ENCODE measurements at regions not wholly inside any gene's neighbourhood (a gene's known extent, or its start where the extent isn't known, plus 50 kb on each side); places are given as distances from the start of the nearest gene placed in this dataset.

DNA sequence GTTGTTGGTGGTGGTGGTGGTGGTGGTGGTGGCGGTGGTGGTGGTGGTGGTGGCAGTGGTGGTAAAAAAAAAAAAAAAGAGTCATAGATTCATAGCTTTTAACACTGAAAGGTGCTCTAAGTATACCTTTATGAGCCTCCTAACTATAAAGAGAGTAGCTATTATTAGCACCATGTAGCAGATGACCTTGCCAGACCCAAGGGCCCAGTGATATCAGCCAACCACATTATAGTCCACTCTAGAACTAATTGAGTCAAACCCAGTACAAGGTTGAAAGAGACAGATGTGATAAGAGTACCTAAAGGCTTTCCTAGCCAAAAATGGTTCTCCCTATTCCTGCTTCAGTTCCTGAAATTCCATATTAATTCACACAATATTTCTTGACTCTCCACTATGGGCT lies 245.3 kb downstream of the HACE1 start:
- ATAC-seq: no peak

GRCh38 chr6:104613416-104614001 lies 246.2 kb downstream of the HACE1 start:
- ATAC-seq: no peak

GRCh38 chr6:104612541-104612940 lies 247.2 kb downstream of the HACE1 start:
- no peak for ATAC-seq

DNA sequence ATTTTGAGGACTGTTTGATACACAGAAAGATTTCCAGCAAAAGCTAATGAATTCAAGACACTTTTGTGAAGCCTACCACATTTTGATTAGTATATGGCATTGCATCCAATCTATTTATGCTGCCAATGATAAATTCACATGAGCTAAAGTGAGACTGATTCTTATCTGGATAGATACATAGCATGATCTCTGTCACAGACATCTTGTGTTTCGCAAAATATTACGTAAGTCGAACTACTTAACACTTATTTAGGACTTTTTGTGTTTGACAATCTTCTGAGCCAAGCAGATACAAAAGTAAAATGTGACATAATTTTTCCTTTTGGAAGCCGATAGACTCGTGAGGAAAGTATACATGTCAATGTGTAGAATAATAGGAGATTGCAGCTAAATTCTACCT lies 251.6 kb downstream of the HACE1 start:
- no peak for ATAC-seq

- ATAC-seq: no peak
Observed at GRCh38 chr6:104607501-104607900, 252.2 kb downstream of the HACE1 start.

GRCh38 chr6:104606361-104606760 lies 253.4 kb downstream of the HACE1 start:
- ATAC-seq: no peak

DNA sequence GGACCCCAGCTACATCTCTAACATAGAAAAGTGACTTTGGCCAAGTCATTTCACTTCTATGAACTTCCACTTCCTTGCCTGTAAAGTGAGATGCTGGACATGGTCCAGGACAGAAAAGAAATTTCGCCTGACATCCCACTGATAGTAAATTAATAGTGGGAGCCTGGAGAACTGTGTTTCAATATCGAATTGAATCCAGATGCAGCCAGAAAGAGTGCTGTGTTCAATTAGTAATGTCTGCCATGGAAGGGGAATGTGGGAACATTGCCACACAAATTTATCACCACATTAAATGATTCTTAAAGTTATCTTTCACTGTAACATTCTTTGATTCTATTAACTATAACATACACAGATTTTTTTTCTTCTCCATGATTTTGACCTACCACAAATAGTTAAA lies 255.0 kb downstream of the HACE1 start:
- no peak for ATAC-seq

DNA sequence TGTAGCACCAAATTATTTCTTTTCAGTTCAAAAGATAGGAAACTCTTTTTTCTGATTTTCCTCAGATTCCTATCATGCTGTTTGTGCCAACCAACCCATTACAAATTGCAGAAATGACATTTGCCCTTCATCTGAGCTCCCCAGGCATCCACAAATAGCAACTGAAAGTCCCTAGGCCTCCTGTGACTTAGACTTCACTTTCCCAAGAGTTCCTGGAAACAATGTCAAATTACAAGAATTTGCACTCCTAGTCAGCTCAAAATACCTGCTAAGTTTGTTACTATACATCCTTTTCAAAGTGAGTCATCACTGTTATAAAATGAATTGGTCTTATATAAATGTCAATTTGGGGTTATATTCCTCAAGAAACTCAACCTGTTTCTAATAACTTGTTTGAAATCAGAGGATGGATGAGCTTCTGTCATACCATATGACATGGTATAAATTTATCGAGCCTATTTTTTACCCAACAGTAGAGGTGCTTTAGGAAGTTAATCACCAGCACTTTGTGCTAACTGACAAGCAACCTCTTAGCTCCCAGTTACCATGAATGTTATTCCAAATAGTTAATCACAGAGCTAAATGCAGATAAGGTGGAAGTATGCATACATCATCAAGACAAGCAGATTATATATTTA lies 256.5 kb downstream of the HACE1 start:
- ATAC-seq: no peak

DNA sequence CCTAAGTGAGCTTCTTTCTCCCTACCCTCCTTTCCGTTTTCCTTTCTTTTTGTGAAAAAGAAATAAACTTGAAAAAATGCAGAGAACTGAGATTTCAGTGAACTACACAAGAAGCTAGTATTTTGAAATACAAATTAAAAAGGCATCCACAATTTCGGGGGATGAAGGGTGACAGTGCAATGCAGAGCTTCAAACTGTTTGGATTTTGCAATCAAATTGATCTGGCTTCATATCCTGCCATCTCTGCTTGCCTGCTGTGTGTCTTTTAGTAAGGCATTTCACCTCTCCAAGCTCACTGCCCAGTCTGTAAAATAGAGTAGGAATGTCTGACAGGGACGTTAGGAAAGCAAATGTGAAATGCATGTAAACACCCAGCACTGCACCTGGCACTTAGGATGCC lies 258.0 kb downstream of the HACE1 start:
- ATAC-seq: no peak

DNA sequence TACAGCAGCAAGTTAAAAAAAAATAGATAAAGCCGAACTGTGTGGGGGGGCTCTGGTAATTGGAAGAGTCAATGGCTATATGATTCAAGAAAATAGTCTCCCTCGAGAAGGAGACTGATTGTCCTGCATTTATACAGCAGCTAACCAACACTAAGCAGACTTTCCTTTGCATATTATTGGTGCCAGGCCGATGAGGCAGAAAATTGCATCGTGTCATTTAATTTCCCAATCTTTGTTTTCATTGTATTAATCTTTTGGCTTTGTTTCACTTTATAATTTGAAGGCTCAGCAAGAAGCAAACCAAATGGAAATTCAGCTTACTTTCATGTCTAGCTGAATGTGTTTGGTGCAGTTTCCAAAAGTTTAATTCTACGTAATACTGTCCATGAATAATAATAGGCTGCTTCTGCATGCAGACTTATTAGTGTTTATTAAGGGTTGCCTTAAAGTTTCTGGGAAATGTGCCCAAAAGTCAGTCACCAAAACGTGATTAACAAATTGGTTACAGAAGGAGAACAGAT lies 258.5 kb downstream of the HACE1 start:
- ATAC-seq: no peak

- ATAC-seq: no peak
Observed at GRCh38 chr6:104600639-104600931, 259.1 kb downstream of the HACE1 start.

DNA sequence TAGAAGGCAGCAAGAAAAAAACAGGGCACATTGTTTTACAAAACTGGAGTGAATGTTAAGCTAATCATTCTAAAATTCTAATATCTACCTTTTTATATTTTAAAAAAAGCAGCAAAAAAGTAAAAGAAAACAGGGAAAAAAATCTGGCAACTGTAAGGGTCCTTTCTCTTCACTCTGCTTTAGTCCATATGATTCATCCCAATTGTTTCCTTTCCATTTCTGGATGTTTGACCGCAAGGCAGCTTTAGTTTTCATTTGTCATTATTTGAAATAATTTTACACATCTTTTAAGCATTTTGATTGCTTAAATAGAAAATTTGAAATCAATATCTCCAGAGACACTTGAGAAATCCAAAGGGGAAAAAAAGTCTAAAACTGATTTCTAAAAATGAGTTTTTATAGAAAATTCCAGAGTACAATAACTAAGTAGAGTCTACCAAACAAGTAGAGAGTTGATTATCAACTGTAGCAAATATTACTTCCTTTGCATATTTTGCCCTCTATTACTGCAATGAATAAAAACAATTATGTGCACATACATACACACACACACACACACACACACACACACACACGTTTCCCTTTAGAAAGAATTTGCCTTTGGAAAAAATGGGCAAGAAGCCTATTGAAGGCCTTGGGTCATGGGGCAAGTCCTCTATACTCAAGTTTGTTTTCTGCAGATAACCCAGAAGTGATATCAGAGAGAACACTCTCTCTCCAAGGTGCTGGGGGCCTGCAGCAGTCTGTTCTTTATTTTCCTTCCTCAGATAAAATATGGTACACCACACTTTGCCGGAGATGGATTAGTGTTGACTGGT lies 259.7 kb downstream of the HACE1 start:
- ATAC-seq: no peak

DNA sequence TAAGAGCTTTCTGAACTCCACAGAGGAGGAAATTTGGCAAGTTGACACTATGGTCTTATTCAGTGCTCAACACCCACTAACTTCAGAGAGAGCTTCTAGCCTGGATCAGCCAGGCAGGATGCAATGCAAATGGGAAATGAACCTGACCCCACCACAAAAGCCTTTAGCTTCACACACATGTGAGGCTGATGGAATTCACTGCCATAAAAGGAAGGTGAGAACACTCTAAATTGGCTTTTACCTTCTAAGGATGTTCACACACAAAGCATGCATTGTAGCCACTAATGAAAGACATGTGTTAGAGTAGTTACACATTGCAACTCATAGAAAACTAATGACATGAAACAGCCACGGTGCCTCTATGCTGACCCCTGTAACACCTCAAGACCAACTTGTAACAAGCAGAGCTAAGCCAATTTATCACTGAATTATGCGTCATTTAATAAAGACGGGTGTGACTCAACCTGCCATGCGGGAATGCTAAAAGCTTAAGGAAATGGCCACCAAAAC lies 262.1 kb downstream of the HACE1 start:
- ATAC-seq: peak; percentile 44

DNA sequence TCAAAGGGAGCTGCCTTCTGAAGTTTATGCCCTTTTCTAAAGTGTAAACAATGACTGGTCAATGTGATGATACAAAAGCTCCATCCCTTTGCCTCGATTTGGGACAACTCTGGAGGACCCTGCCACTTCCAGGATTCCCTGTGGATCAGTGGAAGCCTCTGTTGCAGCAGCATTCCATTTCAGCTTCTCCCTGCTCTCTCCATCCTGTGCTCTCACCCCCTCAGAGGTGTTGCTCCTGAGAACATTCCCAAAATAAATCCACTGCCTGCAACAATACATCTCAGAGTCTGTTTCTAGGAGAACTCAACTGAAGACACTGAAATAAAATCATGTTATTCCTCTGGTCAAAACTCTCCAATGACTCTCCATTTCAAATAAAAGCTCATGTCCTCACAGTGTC lies 263.6 kb downstream of the HACE1 start:
- ATAC-seq: no peak

DNA sequence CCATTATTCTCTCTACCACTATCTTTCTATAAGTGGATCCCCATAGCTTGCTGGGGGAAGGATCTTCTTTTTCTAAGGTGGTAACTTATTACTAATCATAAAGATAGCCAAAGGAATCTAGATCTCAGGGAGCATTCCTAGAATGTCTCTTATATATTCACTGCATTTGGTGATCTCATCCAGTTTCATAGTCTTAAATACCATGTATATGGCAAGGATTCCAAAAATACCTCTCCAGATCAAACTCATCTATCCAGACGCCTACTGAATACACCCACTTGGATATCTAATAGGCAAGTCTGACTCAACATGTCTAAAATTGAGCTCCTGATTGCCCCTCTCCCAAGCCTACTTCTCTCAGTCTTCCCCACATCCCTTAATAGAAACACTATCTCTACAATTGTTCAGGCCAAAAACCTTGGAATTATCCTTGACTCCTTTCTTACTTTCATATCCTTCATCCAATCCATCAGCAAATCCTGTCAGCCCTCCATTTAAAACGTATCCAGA lies 264.4 kb downstream of the HACE1 start:
- ATAC-seq: no peak

- no peak for ATAC-seq
Observed at GRCh38 chr6:104591573-104592334, 268.0 kb downstream of the HACE1 start.

GRCh38 chr6:104589940-104590339 lies 269.8 kb downstream of the HACE1 start:
- ATAC-seq: peak; percentile 91

DNA sequence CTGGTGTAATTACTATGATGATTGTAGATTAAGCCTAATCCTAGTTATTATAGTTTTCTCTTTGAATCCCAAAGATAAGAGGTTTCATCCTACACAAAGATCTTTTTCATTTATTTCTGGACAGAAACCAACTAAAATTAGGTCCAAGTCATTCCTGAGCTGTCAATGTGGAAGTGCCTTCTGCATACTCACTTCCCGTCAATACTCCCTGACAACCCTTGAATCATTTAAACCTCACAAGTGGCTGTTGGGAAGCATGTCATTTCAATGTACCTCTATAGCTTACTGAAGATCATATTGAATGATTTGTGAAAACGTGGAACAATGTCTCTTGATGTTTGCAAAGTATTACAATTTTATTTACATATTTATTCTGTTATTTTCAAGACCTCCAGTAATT lies 274.1 kb downstream of the HACE1 start:
- no peak for ATAC-seq

GRCh38 chr6:104580452-104580851 lies 279.3 kb downstream of the HACE1 start:
- ATAC-seq: no peak

GRCh38 chr6:104579310-104579863 lies 280.3 kb downstream of the HACE1 start:
- no peak for ATAC-seq

- ATAC-seq: no peak
Observed at GRCh38 chr6:104575536-104575935, 284.2 kb downstream of the HACE1 start.

DNA sequence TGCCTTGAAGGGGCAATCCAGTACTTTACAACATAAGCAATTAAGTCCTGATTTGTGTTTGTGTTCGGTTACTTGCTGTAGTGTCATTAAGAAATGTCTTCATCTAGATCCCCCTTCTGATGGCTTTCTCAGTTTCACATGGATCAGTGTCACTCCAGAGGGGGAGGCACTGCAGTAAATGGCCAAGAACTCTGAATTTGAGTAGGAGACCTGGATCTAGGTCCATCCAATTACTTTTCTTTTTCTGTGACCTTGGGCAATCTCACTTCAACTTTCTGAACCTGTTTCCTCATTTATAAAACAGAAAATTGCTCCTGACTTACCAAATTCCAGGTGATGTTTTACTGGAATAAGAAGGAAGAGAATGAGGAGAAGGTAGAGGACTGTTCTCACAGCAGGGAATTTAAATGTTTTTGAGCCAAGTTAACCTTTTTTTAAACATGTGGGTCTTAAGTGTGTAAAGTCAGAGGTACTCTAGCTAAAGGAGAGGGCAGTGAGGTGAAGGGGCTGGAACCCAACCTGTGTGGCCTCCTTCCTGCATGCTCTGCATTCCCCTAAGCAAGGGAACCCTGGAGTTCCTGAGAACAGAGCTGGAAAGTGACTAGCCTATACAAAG lies 285.5 kb downstream of the HACE1 start:
- no peak for ATAC-seq

All from esophagus mucosa (tissue), 1 donor.